Breast epithelium (tissue), 4 donors: ENCODE measurements at regions not wholly inside any gene's neighbourhood (a gene's known extent, or its start where the extent isn't known, plus 50 kb on each side); places are given as distances from the start of the nearest gene placed in this dataset.
A peak's percentile ranks its signal among the peaks of the same experiment; 100 is the strongest.

Experiments
- DNase-seq, 2 donors: peaks; one replicate each; pipeline ENCODE4 v3.0.0-alpha.2; 2019; ENCODE audit warnings: low spot score in 2 of 2
- H3K27ac ChIP-seq, 2 donors: fragments of 200-600 bp; sonication (generic) in 1 of 2; one replicate each; pipeline ENCODE4 v1.5.1; 2016 to 2019; ENCODE audit warnings: mild to moderate bottlenecking in 1 of 2
- H3K27me3 ChIP-seq, 2 donors: fragments of 200-600 bp; sonication (generic) in 1 of 2; one replicate each; pipeline versions ENCODE4 v1.5.1 to v1.6.0; 2017 to 2019; ENCODE audit warnings: control low read depth in 1 of 2, mild to moderate bottlenecking in 1 of 2
- H3K36me3 ChIP-seq: fragments of 200-600 bp; one replicate; pipeline ENCODE4 v1.5.1; 2019
- H3K4me1 ChIP-seq, 2 donors: fragments of 200-600 bp; sonication (generic); one replicate each; pipeline ENCODE4 v1.5.1; 2016 to 2019; ENCODE audit warnings: control low read depth in 1 of 2
- H3K4me3 ChIP-seq, 3 donors: fragments of 200-600 bp; sonication (generic); 1 replicate in 2 of 3; 2 replicates in 1 of 3; pipeline ENCODE4 v1.5.1; 2016 to 2019; ENCODE audit warnings: mild to moderate bottlenecking in 3 of 3, moderate library complexity in 2 of 3
- H3K9me3 ChIP-seq, 2 donors: fragments of 200-600 bp; sonication (generic) in 1 of 2; one replicate each; pipeline ENCODE4 v1.5.1; 2016 to 2019; ENCODE audit warnings: control low read depth in 1 of 2
- CTCF ChIP-seq, 3 donors: fragments of 450-650 bp; IDR thresholded peaks; one replicate each; pipeline ENCODE4 v1.5.1; 2016 to 2017; ENCODE audit warnings: antibody characterized with exemption in 3 of 3, mild to moderate bottlenecking in 3 of 3, moderate library complexity in 3 of 3
- POLR2A ChIP-seq: fragments of 450-650 bp; IDR thresholded peaks from one replicate; pipeline ENCODE4 v1.6.1; 2016; ENCODE audit warnings: antibody characterized with exemption, mild to moderate bottlenecking, moderate library complexity
- POLR2AphosphoS5 ChIP-seq, 3 donors: sonication (generic); formaldehyde crosslinking; IDR thresholded peaks; one replicate each; pipeline ENCODE4 v1.6.1; 2017; ENCODE audit warnings: antibody characterized with exemption in 3 of 3
- intact Hi-C: fragments of 100-400 bp; cut with DNase I; formaldehyde crosslinking; loops from one replicate; pipeline ENCODE4 v1.15.1; 2023; ENCODE audit warnings: low total_unique reads

GRCh38 chr2:64913357-64913869 is 75.8 kb upstream of the SLC1A4 start:
- no peaks in the 10 kb centered on the region for H3K4me1 ChIP-seq
- H3K9me3 ChIP-seq = no peaks in the 10 kb centered on the region
- intact Hi-C loops = loop anchor here (10.0 kb wide), 1 partner anchor 121 kb away; no protein-coding TSS in a partner anchor
- no peak for TF ChIP-seq POLR2AphosphoS5 (IDR thresholded peaks at IDR 0.05)
- TF ChIP-seq CTCF (IDR thresholded peaks at IDR 0.05) = peak in 2 of 3 donors; percentile 18 to 24
- no peak for TF ChIP-seq POLR2A
- H3K36me3 ChIP-seq = no peaks in the 10 kb centered on the region
- no peak overlapping the region for H3K27ac ChIP-seq
- H3K4me3 ChIP-seq = no peak overlapping the region
- DNase-seq = no peak
- no peaks in the 10 kb centered on the region for H3K27me3 ChIP-seq

GRCh38 chr2:64914247-64914646 is 75.0 kb upstream of the SLC1A4 start:
- Histone ChIP-seq H3K27ac (no peak overlapping the region), H3K9me3 (no peaks in the 10 kb centered on the region)

GRCh38 chr2:64914735-64915509 is 74.3 kb upstream of the SLC1A4 start:
- Histone ChIP-seq H3K36me3 (no peaks in the 10 kb centered on the region), H3K4me1 (no peaks in the 10 kb centered on the region), H3K27me3 (no peaks in the 10 kb centered on the region), H3K27ac (no peak overlapping the region), H3K9me3 (no peaks in the 10 kb centered on the region), H3K4me3 (no peak overlapping the region)
- TF ChIP-seq POLR2A (no peak), POLR2AphosphoS5 (IDR thresholded peaks at IDR 0.05) (no peak), CTCF (IDR thresholded peaks at IDR 0.05) (no peak)
- no peak for DNase-seq
- intact Hi-C loops = loop anchor here (10.0 kb wide), 1 partner anchor 120 kb away; no protein-coding TSS in a partner anchor

More at GRCh38 chr2:64914247-64914646, 75.0 kb upstream of the SLC1A4 start:
- TF ChIP-seq POLR2A = no peak
- no peak for TF ChIP-seq CTCF (IDR thresholded peaks at IDR 0.05)
- no peak for TF ChIP-seq POLR2AphosphoS5 (IDR thresholded peaks at IDR 0.05)
- intact Hi-C loops = loop anchor here (10.0 kb wide), 1 partner anchor 121 kb away; no protein-coding TSS in a partner anchor
- DNase-seq = no peak
- H3K4me1 ChIP-seq = no peaks in the 10 kb centered on the region
- H3K36me3 ChIP-seq = no peaks in the 10 kb centered on the region
- no peak overlapping the region for H3K4me3 ChIP-seq
- no peaks in the 10 kb centered on the region for H3K27me3 ChIP-seq

GRCh38 chr2:64915510-64915900 is 73.7 kb upstream of the SLC1A4 start:
- H3K4me3 ChIP-seq = no peak overlapping the region
- no peaks in the 10 kb centered on the region for H3K27me3 ChIP-seq
- no peaks in the 10 kb centered on the region for H3K4me1 ChIP-seq
- no peak for TF ChIP-seq POLR2A
- no peak for TF ChIP-seq CTCF (IDR thresholded peaks at IDR 0.05)
- TF ChIP-seq POLR2AphosphoS5 (IDR thresholded peaks at IDR 0.05) = no peak
- DNase-seq = no peak
- H3K9me3 ChIP-seq = no peaks in the 10 kb centered on the region
- H3K36me3 ChIP-seq = no peaks in the 10 kb centered on the region
- H3K27ac ChIP-seq = no peak overlapping the region
- intact Hi-C loops = loop anchor here (10.0 kb wide), 1 partner anchor 119 kb away; no protein-coding TSS in a partner anchor
